ENCODE measurements at regions not wholly inside any gene's neighbourhood (a gene's known extent, or its start where the extent isn't known, plus 50 kb on each side); places are given as distances from the start of the nearest gene placed in this dataset.

- no peak for DNase-seq (ENCODE audit: low spot score)
Observed at GRCh38 chr16:86682219-86682904, 104.0 kb downstream of the FOXL1 start.

GRCh38 chr16:86683441-86684194 is 105.3 kb downstream of the FOXL1 start:
- no peak for DNase-seq (ENCODE audit: low spot score)

GRCh38 chr16:86685076-86685475 is 106.7 kb downstream of the FOXL1 start:
- DNase-seq (ENCODE audit: low spot score), result no peak

GRCh38 chr16:86690970-86691369 is 112.6 kb downstream of the FOXL1 start:
- DNase-seq (ENCODE audit: low spot score), result no peak

- no peak for DNase-seq (ENCODE audit: low spot score)
Observed at GRCh38 chr16:86692426-86692825, 114.1 kb downstream of the FOXL1 start.

GRCh38 chr16:86693033-86693432 is 114.7 kb downstream of the FOXL1 start:
- no peak for DNase-seq (ENCODE audit: low spot score)

GRCh38 chr16:86697715-86698114 is 119.4 kb downstream of the FOXL1 start:
- no peak for DNase-seq (ENCODE audit: low spot score)

- no peak for DNase-seq (ENCODE audit: low spot score)
Observed at GRCh38 chr16:86700046-86700945, 121.9 kb downstream of the FOXL1 start.

- DNase-seq (ENCODE audit: low spot score), result no peak
Observed at GRCh38 chr16:86701286-86701975, 123.1 kb downstream of the FOXL1 start.

GRCh38 chr16:86702824-86703588 is 124.7 kb downstream of the FOXL1 start:
- no peak for DNase-seq (ENCODE audit: low spot score)

GRCh38 chr16:86704516-86704915 is 126.2 kb downstream of the FOXL1 start:
- no peak for DNase-seq (ENCODE audit: low spot score)

GRCh38 chr16:86706726-86707125 is 128.4 kb downstream of the FOXL1 start:
- no peak for DNase-seq (ENCODE audit: low spot score)

GRCh38 chr16:86707171-86707570 is 128.8 kb downstream of the FOXL1 start:
- no peak for DNase-seq (ENCODE audit: low spot score)

- DNase-seq (ENCODE audit: low spot score), result no peak
Observed at GRCh38 chr16:86707581-86707980, 129.2 kb downstream of the FOXL1 start.

- no peak for DNase-seq (ENCODE audit: low spot score)
Observed at GRCh38 chr16:86708431-86708830, 130.1 kb downstream of the FOXL1 start.

GRCh38 chr16:86709103-86709502 is 130.8 kb downstream of the FOXL1 start:
- DNase-seq (ENCODE audit: low spot score), result no peak

- DNase-seq (ENCODE audit: low spot score), result no peak
Observed at GRCh38 chr16:86709902-86710601, 131.7 kb downstream of the FOXL1 start.

GRCh38 chr16:86710602-86710950 is 132.2 kb downstream of the FOXL1 start:
- DNase-seq (ENCODE audit: low spot score), result no peak

GRCh38 chr16:86712158-86713009 is 134.0 kb downstream of the FOXL1 start:
- no peak for DNase-seq (ENCODE audit: low spot score)
